ENCODE measurements at regions not wholly inside any gene's neighbourhood (a gene's known extent, or its start where the extent isn't known, plus 50 kb on each side); places are given as distances from the start of the nearest gene placed in this dataset.

GRCh38 chr12:34400411-34400881, 378.1 kb downstream of the ALG10 start:
- no peaks in the 10 kb centered on the region; the same call in 1 of the 2 replicates for H3K36me3 ChIP-seq (ENCODE audit: control insufficient read depth, insufficient read depth, low read length)
- H3K27me3 Mint-ChIP-seq (ENCODE audit: insufficient read depth, unreplicated experiment) = peaks cover 13% of the 10 kb centered on the region
- no peak overlapping the region for H3K27ac Mint-ChIP-seq (ENCODE audit: unreplicated experiment)

GRCh38 chr12:34400986-34401658, 378.8 kb downstream of the ALG10 start:
- POLR2A ChIA-PET = no interaction called here
- Mint-ChIP-seq H3K27ac (ENCODE audit: unreplicated experiment) (no peak overlapping the region), H3K27me3 (ENCODE audit: insufficient read depth, unreplicated experiment) (peaks cover 10% of the 10 kb centered on the region), H3K36me3 (ENCODE audit: insufficient read depth, unreplicated experiment) (peaks cover 6% of the 10 kb centered on the region), H3K4me3 (ENCODE audit: unreplicated experiment) (no peak overlapping the region), H3K4me1 (ENCODE audit: low read depth, unreplicated experiment) (no peaks in the 10 kb centered on the region), H3K9me3 (ENCODE audit: unreplicated experiment) (peaks cover 24% of the 10 kb centered on the region)
- BruUV-seq (replicated peaks) = no TSS peak
- Histone ChIP-seq H3K36me3 (ENCODE audit: control insufficient read depth, insufficient read depth, low read length) (no peaks in the 10 kb centered on the region; the same call in 1 of the 2 replicates), H3K4me3 (ENCODE audit: low read depth, low read length) (no peak overlapping the region), H3K9me3 (peaks cover 57% of the 10 kb centered on the region), H3K4me1 (no peaks in the 10 kb centered on the region), H3K27me3 (replicated peaks; ENCODE audit: control insufficient read depth, insufficient read depth, low read length) (no peaks in the 10 kb centered on the region)
- peak in 1 of 2 experiments; percentile 32 for DNase-seq
- TF ChIP-seq CTCF (IDR thresholded peaks at IDR 0.05; ENCODE audit: insufficient read depth in 1 of 2, low read depth in 1 of 2, low read length in 1 of 2, severe bottlenecking in 1 of 2, unreplicated experiment in 1 of 2) = no peak
- intact Hi-C loops (cut with micrococcal nuclease; ENCODE audit: unreplicated experiment) = no loop called here
- CTCF ChIA-PET = no interaction called here

More at GRCh38 chr12:34400411-34400881, 378.1 kb downstream of the ALG10 start:
- no TSS peak for BruUV-seq (replicated peaks)
- H3K27me3 ChIP-seq (replicated peaks; ENCODE audit: control insufficient read depth, insufficient read depth, low read length) = no peaks in the 10 kb centered on the region
- no peak overlapping the region for H3K4me3 Mint-ChIP-seq (ENCODE audit: unreplicated experiment)
- intact Hi-C loops (cut with micrococcal nuclease; ENCODE audit: unreplicated experiment) = no loop called here
- no peaks in the 10 kb centered on the region for H3K4me1 ChIP-seq
- no peak overlapping the region for H3K4me3 ChIP-seq (ENCODE audit: low read depth, low read length)
- H3K9me3 Mint-ChIP-seq (ENCODE audit: unreplicated experiment) = peaks cover 17% of the 10 kb centered on the region
- no peak for TF ChIP-seq CTCF (IDR thresholded peaks at IDR 0.05; ENCODE audit: insufficient read depth in 1 of 2, low read depth in 1 of 2, low read length in 1 of 2, severe bottlenecking in 1 of 2, unreplicated experiment in 1 of 2)
- no peaks in the 10 kb centered on the region for H3K4me1 Mint-ChIP-seq (ENCODE audit: low read depth, unreplicated experiment)
- DNase-seq = peak in 1 of 2 experiments; percentile 26
- ChIA-PET POLR2A (no interaction called here), CTCF (no interaction called here)
- H3K36me3 Mint-ChIP-seq (ENCODE audit: insufficient read depth, unreplicated experiment) = peaks cover 6% of the 10 kb centered on the region
- H3K9me3 ChIP-seq = peaks cover 50% of the 10 kb centered on the region

GRCh38 chr12:34401659-34402227, 379.4 kb downstream of the ALG10 start:
- H3K9me3 Mint-ChIP-seq (ENCODE audit: unreplicated experiment) = peaks cover 30% of the 10 kb centered on the region
- Histone ChIP-seq H3K27me3 (replicated peaks; ENCODE audit: control insufficient read depth, insufficient read depth, low read length) (no peaks in the 10 kb centered on the region), H3K4me1 (no peaks in the 10 kb centered on the region), H3K36me3 (ENCODE audit: control insufficient read depth, insufficient read depth, low read length) (no peaks in the 10 kb centered on the region; the same call in none of the 2 replicates), H3K4me3 (ENCODE audit: low read depth, low read length) (no peak overlapping the region), H3K9me3 (peaks cover 63% of the 10 kb centered on the region)
- DNase-seq = no peak
- peaks cover 6% of the 10 kb centered on the region for H3K36me3 Mint-ChIP-seq (ENCODE audit: insufficient read depth, unreplicated experiment)
- intact Hi-C loops (cut with micrococcal nuclease; ENCODE audit: unreplicated experiment) = no loop called here
- POLR2A ChIA-PET = no interaction called here
- BruUV-seq (replicated peaks) = no TSS peak
- peaks cover 6% of the 10 kb centered on the region for H3K27me3 Mint-ChIP-seq (ENCODE audit: insufficient read depth, unreplicated experiment)
- H3K27ac Mint-ChIP-seq (ENCODE audit: unreplicated experiment) = no peak overlapping the region
- CTCF ChIA-PET = no interaction called here
- no peaks in the 10 kb centered on the region for H3K4me1 Mint-ChIP-seq (ENCODE audit: low read depth, unreplicated experiment)
- no peak overlapping the region for H3K4me3 Mint-ChIP-seq (ENCODE audit: unreplicated experiment)
- no peak for TF ChIP-seq CTCF (IDR thresholded peaks at IDR 0.05; ENCODE audit: insufficient read depth in 1 of 2, low read depth in 1 of 2, low read length in 1 of 2, severe bottlenecking in 1 of 2, unreplicated experiment in 1 of 2)
